HEK293 (cell line): ENCODE measurements at regions not wholly inside any gene's neighbourhood (a gene's known extent, or its start where the extent isn't known, plus 50 kb on each side); places are given as distances from the start of the nearest gene placed in this dataset.
"Not testable (repeated sequence)": the region's sequence is repeated elsewhere in the genome, so short reads cannot be mapped to it uniquely, and the experiment has no call there.

ENCODE experiments used
- CTCF ChIA-PET: fragments of 350-600 bp; formaldehyde crosslinking; extraction: SDS; loops from one replicate; lab custom pipeline; 2021; ENCODE audit warnings: antibody characterized with exemption; lab: Yijun Ruan, JAX
- POLR2A ChIA-PET: fragments of 300-600 bp; formaldehyde crosslinking; extraction: SDS; loops from one replicate; lab custom pipeline; 2020; ENCODE audit warnings: antibody characterized with exemption, inconsistent platforms; lab: Yijun Ruan, JAX
- H3K27ac ChIP-seq: fragments of 200-500 bp; sonication (Bioruptor generic); 2 replicates; pipeline ENCODE4 v1.5.1; 2014; ENCODE audit warnings: low read depth, low read length, control low read depth, inconsistent platforms; ENCODE audit errors: extremely low read depth
- H3K36me3 ChIP-seq, 2 experiments: fragments of 200-500 bp in 1 of 2; sonication (Bioruptor generic) in 1 of 2; 1 replicate in 1 of 2; 2 replicates in 1 of 2; pipeline ENCODE4 v1.5.1; 2014 to 2017; ENCODE audit warnings: inconsistent platforms in 2 of 2, low read length in 2 of 2; ENCODE audit not compliant: control insufficient read depth in 2 of 2, insufficient read depth in 1 of 2
- H3K4me1 ChIP-seq: fragments of 200-500 bp; sonication (Bioruptor generic); 2 replicates; pipeline ENCODE4 v1.5.1; 2014; ENCODE audit warnings: mild to moderate bottlenecking, low read length, inconsistent platforms; ENCODE audit not compliant: control insufficient read depth, insufficient read depth
- H3K4me3 ChIP-seq: 2 replicates; pipeline ENCODE4 v1.5.1; 2011; ENCODE audit warnings: low read depth, mild to moderate bottlenecking, control low read depth, low read length, moderate library complexity
- H3K9me3 ChIP-seq: fragments of 200-500 bp; sonication (Bioruptor generic); 2 replicates; pipeline ENCODE4 v1.5.1; 2014; ENCODE audit warnings: low read depth, low read length, inconsistent platforms; ENCODE audit not compliant: control insufficient read depth, insufficient read depth
- GFI1B ChIP-seq: fragments of 450-650 bp; formaldehyde crosslinking; IDR thresholded peaks from 2 replicates; pipeline ENCODE4 v1.5.1; 2016; ENCODE audit warnings: missing biosample characterization, missing genetic modification characterization
- HOXC10 ChIP-seq: sonication (generic); formaldehyde crosslinking; IDR thresholded peaks from 2 replicates; pipeline ENCODE4 v1.8.1; 2023; ENCODE audit warnings: mild to moderate bottlenecking, missing genetic modification reagents
- IKZF3 ChIP-seq: fragments of 450-650 bp; IDR thresholded peaks from 2 replicates; pipeline ENCODE4 v1.5.0; 2018; ENCODE audit warnings: missing biosample characterization, mild to moderate bottlenecking, missing genetic modification characterization, moderate library complexity
- MEIS1 ChIP-seq: sonication (generic); formaldehyde crosslinking; IDR thresholded peaks from 2 replicates; pipeline ENCODE4 v1.8.1; 2022; ENCODE audit warnings: missing genetic modification reagents, mild to moderate bottlenecking, borderline replicate concordance
- MZF1 ChIP-seq: fragments of 450-650 bp; formaldehyde crosslinking; IDR thresholded peaks from 2 replicates; pipeline ENCODE4 v1.5.1; 2017; ENCODE audit warnings: missing biosample characterization, missing genetic modification characterization, borderline replicate concordance
- OSR2 ChIP-seq: fragments of 450-650 bp; formaldehyde crosslinking; IDR thresholded peaks from 2 replicates; pipeline ENCODE4 v1.5.1; 2016; ENCODE audit warnings: missing biosample characterization, missing genetic modification characterization
- TRIM28 ChIP-seq: IDR thresholded peaks from 2 replicates; pipeline ENCODE4 v1.6.1; 2011; ENCODE audit warnings: low read length, control low read depth, borderline replicate concordance
- WT1 ChIP-seq: fragments of 450-650 bp; formaldehyde crosslinking; IDR thresholded peaks from 2 replicates; pipeline ENCODE4 v1.5.1; 2016; ENCODE audit warnings: missing biosample characterization, missing genetic modification characterization
- ZBTB17 ChIP-seq: fragments of 450-650 bp; formaldehyde crosslinking; IDR thresholded peaks from 2 replicates; pipeline ENCODE4 v1.5.1; 2016; ENCODE audit warnings: missing biosample characterization, missing genetic modification characterization
- ZEB2 ChIP-seq: fragments of 450-650 bp; formaldehyde crosslinking; IDR thresholded peaks from 2 replicates; pipeline ENCODE4 v1.5.1; 2016; ENCODE audit warnings: missing biosample characterization, missing genetic modification characterization
- ZFHX2 ChIP-seq: fragments of 450-650 bp; formaldehyde crosslinking; conservative IDR thresholded peaks from 2 replicates; pipeline ENCODE4 v1.5.1; 2016; ENCODE audit warnings: missing biosample characterization, missing genetic modification characterization
- ZNF10 ChIP-seq: fragments of 450-650 bp; formaldehyde crosslinking; IDR thresholded peaks from 2 replicates; pipeline ENCODE4 v1.5.1; 2017; ENCODE audit warnings: missing biosample characterization, missing genetic modification characterization
- ZNF138 ChIP-seq: fragments of 450-650 bp; formaldehyde crosslinking; IDR thresholded peaks from 2 replicates; pipeline ENCODE4 v1.5.1; 2016; ENCODE audit warnings: missing biosample characterization, missing genetic modification characterization, borderline replicate concordance
- ZNF394 ChIP-seq: fragments of 450-650 bp; formaldehyde crosslinking; IDR thresholded peaks from 2 replicates; pipeline ENCODE4 v1.5.1; 2016; ENCODE audit warnings: missing biosample characterization, missing genetic modification characterization, mild to moderate bottlenecking, moderate library complexity, borderline replicate concordance
- ZNF426 ChIP-seq: fragments of 450-650 bp; formaldehyde crosslinking; IDR thresholded peaks from 2 replicates; pipeline ENCODE4 v1.5.1; 2017; ENCODE audit warnings: missing biosample characterization, missing genetic modification characterization, mild to moderate bottlenecking, inconsistent platforms, moderate library complexity
- ZNF548 ChIP-seq: fragments of 450-650 bp; formaldehyde crosslinking; IDR thresholded peaks from 2 replicates; pipeline ENCODE4 v1.5.1; 2016; ENCODE audit warnings: missing biosample characterization, missing genetic modification characterization
- ZNF555 ChIP-seq: fragments of 450-650 bp; formaldehyde crosslinking; conservative IDR thresholded peaks from 2 replicates; pipeline ENCODE4 v1.5.1; 2017; ENCODE audit warnings: missing biosample characterization, mild to moderate bottlenecking, missing genetic modification characterization, inconsistent platforms
- ZNF639 ChIP-seq: fragments of 450-650 bp; formaldehyde crosslinking; IDR thresholded peaks from 2 replicates; pipeline ENCODE4 v1.5.1; 2016; ENCODE audit warnings: missing biosample characterization, missing genetic modification characterization
- ZNF747 ChIP-seq: fragments of 450-650 bp; formaldehyde crosslinking; IDR thresholded peaks from 2 replicates; pipeline ENCODE4 v1.5.1; 2016; ENCODE audit warnings: missing biosample characterization, missing genetic modification characterization
- ZSCAN16 ChIP-seq: fragments of 450-650 bp; formaldehyde crosslinking; IDR thresholded peaks from 2 replicates; pipeline ENCODE4 v1.5.1; 2016; ENCODE audit warnings: missing biosample characterization, missing genetic modification characterization
- TF ChIP-seq, protein P1 (sequence below): fragments of 450-650 bp; formaldehyde crosslinking; IDR thresholded peaks from 2 replicates; pipeline ENCODE4 v1.5.1; 2016; ENCODE audit warnings: missing biosample characterization, missing genetic modification characterization
- TF ChIP-seq, protein P2 (sequence below): fragments of 450-650 bp; formaldehyde crosslinking; IDR thresholded peaks from 2 replicates; pipeline ENCODE4 v1.5.1; 2017; ENCODE audit warnings: missing biosample characterization, missing genetic modification characterization
- TF ChIP-seq, protein P3 (sequence below): fragments of 450-650 bp; formaldehyde crosslinking; IDR thresholded peaks from 2 replicates; pipeline ENCODE4 v1.5.1; 2017; ENCODE audit warnings: missing biosample characterization, missing genetic modification characterization

GRCh38 chr3:124363476-124363875, 366.8 kb upstream of the UMPS start (continued):
- TF ChIP-seq ZNF639 (no peak), ZBTB17 (tag by site-specific recombination) (no peak), TRIM28 (no peak), ZNF747 (tag by site-specific recombination) (no peak), ZEB2 (0 out of 2 replicates have a peak, but pooled peaks have one; percentile 16), MZF1 (no peak), ZNF10 (0 out of 2 replicates have a peak, but pooled peaks have one; percentile 25)
- TF ChIP-seq, protein P1, sequence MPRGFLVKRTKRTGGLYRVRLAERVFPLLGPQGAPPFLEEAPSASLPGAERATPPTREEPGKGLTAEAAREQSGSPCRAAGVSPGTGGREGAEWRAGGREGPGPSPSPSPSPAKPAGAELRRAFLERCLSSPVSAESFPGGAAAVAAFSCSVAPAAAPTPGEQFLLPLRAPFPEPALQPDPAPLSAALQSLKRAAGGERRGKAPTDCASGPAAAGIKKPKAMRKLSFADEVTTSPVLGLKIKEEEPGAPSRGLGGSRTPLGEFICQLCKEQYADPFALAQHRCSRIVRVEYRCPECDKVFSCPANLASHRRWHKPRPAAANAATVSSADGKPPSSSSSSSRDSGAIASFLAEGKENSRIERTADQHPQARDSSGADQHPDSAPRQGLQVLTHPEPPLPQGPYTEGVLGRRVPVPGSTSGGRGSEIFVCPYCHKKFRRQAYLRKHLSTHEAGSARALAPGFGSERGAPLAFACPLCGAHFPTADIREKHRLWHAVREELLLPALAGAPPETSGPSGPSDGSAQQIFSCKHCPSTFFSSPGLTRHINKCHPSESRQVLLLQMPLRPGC = no peak
- TF ChIP-seq, protein P2, sequence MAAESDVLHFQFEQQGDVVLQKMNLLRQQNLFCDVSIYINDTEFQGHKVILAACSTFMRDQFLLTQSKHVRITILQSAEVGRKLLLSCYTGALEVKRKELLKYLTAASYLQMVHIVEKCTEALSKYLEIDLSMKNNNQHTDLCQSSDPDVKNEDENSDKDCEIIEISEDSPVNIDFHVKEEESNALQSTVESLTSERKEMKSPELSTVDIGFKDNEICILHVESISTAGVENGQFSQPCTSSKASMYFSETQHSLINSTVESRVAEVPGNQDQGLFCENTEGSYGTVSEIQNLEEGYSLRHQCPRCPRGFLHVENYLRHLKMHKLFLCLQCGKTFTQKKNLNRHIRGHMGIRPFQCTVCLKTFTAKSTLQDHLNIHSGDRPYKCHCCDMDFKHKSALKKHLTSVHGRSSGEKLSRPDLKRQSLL (tag by site-specific recombination) = no peak

DNA sequence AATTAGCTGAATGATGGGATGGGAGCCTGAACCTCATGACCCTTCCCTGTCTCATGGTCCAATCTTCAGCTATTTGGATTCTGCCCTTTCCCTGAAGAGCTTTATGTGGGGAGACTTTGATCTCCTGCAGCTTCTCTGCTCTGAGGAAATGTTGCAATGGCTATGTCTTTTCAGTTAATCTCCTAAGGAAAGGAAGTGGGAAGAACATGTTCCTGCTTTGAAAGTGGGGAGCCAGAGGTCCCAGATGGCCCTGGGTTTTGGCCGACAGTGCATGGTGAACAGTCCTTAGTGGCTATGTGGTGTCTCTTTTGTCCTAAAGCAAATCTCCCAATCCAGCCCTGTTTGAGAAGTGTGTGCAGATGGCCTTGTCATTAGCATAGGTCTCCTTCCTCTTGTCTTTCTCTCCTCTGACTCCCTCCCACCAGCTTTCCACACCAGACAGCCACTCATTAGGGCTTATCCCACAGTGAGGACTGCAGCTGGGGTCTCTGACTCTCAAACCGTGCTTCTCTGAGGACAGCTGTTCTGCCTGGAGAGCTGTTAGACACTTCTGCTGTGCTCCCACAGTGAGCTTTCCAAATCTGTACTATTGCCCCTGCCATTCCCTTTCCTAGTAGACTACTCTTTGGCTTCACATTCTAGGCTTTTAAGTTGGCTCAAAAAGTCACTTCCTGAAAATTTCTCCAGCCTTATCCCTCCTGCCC, 365.8 kb upstream of the UMPS start:
- no peaks in the 10 kb centered on the region; the same call in 1 of the 2 replicates for H3K4me1 ChIP-seq
- CTCF ChIA-PET = interaction anchor here (1.1 kb wide), 1 partner anchor 103 kb away, joined by 7 read pairs; no protein-coding TSS in a partner anchor
- TF ChIP-seq ZNF10 (no peak), ZNF426 (tag by site-specific recombination) (no peak), ZFHX2 (tag by site-specific recombination) (no peak), ZNF555 (tag by site-specific recombination) (no peak), ZNF138 (no peak), MEIS1 (CRISPR knock-in tag) (no peak), GFI1B (tag by site-specific recombination) (no peak), ZSCAN16 (no peak), OSR2 (tag by site-specific recombination) (no peak), ZNF394 (no peak), IKZF3 (tag by site-specific recombination) (no peak), WT1 (tag by site-specific recombination) (no peak), ZNF548 (tag by site-specific recombination) (no peak), HOXC10 (no peak)
- TF ChIP-seq, protein P3, sequence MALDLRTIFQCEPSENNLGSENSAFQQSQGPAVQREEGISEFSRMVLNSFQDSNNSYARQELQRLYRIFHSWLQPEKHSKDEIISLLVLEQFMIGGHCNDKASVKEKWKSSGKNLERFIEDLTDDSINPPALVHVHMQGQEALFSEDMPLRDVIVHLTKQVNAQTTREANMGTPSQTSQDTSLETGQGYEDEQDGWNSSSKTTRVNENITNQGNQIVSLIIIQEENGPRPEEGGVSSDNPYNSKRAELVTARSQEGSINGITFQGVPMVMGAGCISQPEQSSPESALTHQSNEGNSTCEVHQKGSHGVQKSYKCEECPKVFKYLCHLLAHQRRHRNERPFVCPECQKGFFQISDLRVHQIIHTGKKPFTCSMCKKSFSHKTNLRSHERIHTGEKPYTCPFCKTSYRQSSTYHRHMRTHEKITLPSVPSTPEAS (tag by site-specific recombination) = no peak
- H3K36me3 ChIP-seq = no peaks in the 10 kb centered on the region
- H3K9me3 ChIP-seq = no peaks in the 10 kb centered on the region
- no peak overlapping the region for H3K4me3 ChIP-seq
- H3K27ac ChIP-seq = no peak overlapping the region
- POLR2A ChIA-PET = no interaction called here

DNA sequence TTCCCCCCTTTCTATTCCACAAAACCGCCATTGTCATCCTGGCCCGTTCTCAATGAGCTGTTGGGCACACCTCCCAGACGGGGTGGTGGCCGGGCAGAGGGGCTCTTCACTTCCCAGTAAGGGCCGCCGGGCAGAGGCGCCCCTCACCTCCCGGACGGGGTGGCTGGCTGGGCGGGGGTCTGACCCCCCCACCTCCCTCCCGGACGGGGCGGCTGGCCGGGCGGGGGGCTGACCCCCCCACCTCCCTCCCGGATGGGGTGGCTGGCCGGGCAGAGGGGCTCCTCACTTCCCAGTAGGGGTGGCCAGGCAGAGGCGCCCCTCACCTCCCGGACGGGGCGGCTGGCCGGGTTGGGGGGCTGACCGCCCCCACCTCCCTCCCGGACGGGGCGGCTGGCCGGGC, 363.6 kb upstream of the UMPS start:
- H3K27ac ChIP-seq, H3K9me3 ChIP-seq, CTCF ChIA-PET, POLR2A ChIA-PET, H3K4me3 ChIP-seq, H3K4me1 ChIP-seq, H3K36me3 ChIP-seq: not testable (repeated sequence)
